Right ventricle myocardium superior (tissue), 1 donor: ENCODE measurements at regions not wholly inside any gene's neighbourhood (a gene's known extent, or its start where the extent isn't known, plus 50 kb on each side); places are given as distances from the start of the nearest gene placed in this dataset.
"Not testable (repeated sequence)": the region's sequence is repeated elsewhere in the genome, so short reads cannot be mapped to it uniquely, and the experiment has no call there.

Source experiments
- ATAC-seq: fragments of 200-7000 bp; cut with Tn5 transposase; one replicate; pipeline ENCODE4 v1.9.1; 2020; ENCODE audit warnings: mild to moderate bottlenecking; ENCODE audit not compliant: poor library complexity
- DNase-seq: peaks from one replicate; pipeline ENCODE4 v3.0.0-alpha.2; 2020
- intact Hi-C: fragments of 100-400 bp; cut with DNase I; formaldehyde crosslinking; loops from one replicate; pipeline ENCODE4 v1.11.2; 2022
- donor health status: DM: no; HTN: yes; CAD: no; lungs with severe emphysema.

GRCh38 chr6:9295644-9296043 lies 860.3 kb upstream of the SLC35B3 start:
- DNase-seq (no peak), ATAC-seq (no peak)
- intact Hi-C loops: no loop called here

GRCh38 chr6:9292975-9293374 lies 857.6 kb upstream of the SLC35B3 start:
- DNase-seq (no peak), ATAC-seq (no peak)
- intact Hi-C loops: no loop called here

- intact Hi-C loops, ATAC-seq: not testable (repeated sequence)
- peak; percentile 17 for DNase-seq
Observed at GRCh38 chr6:9290342-9290741, 855.0 kb upstream of the SLC35B3 start.

GRCh38 chr6:9272671-9273070 lies 837.3 kb upstream of the SLC35B3 start:
- ATAC-seq: no peak
- intact Hi-C loops: no loop called here

GRCh38 chr6:9266741-9267140 lies 831.4 kb upstream of the SLC35B3 start:
- no peak for DNase-seq
- ATAC-seq: no peak
- intact Hi-C loops: no loop called here

More at GRCh38 chr6:9272671-9273070, 837.3 kb upstream of the SLC35B3 start:
- no peak for DNase-seq

GRCh38 chr6:9257215-9257614 lies 821.9 kb upstream of the SLC35B3 start:
- intact Hi-C loops: no loop called here

GRCh38 chr6:9254251-9254650 lies 818.9 kb upstream of the SLC35B3 start:
- DNase-seq (no peak), ATAC-seq (no peak)
- intact Hi-C loops: loop anchor here (5.0 kb wide), 2 partner anchors 158 to 1173 kb away; no protein-coding TSS in a partner anchor

More at GRCh38 chr6:9257215-9257614, 821.9 kb upstream of the SLC35B3 start:
- DNase-seq (no peak), ATAC-seq (no peak)

- ATAC-seq (no peak), DNase-seq (no peak)
- intact Hi-C loops: loop anchor here (5.0 kb wide), 2 partner anchors 160 to 1175 kb away; no protein-coding TSS in a partner anchor
Observed at GRCh38 chr6:9252799-9253198, 817.5 kb upstream of the SLC35B3 start.

GRCh38 chr6:9250852-9251251 lies 815.5 kb upstream of the SLC35B3 start:
- ATAC-seq: peak; percentile 59
- no peak for DNase-seq
- intact Hi-C loops: loop anchor here (5.0 kb wide), 2 partner anchors 161 to 1176 kb away; no protein-coding TSS in a partner anchor

- intact Hi-C loops: no loop called here
- no peak for ATAC-seq
Observed at GRCh38 chr6:9248133-9248532, 812.8 kb upstream of the SLC35B3 start.

GRCh38 chr6:9240861-9241260 lies 805.5 kb upstream of the SLC35B3 start:
- intact Hi-C loops: no loop called here
- ATAC-seq: no peak
- DNase-seq: no peak

More at GRCh38 chr6:9248133-9248532, 812.8 kb upstream of the SLC35B3 start:
- no peak for DNase-seq

- no peak for DNase-seq
- ATAC-seq: no peak
- intact Hi-C loops: no loop called here
Observed at GRCh38 chr6:9236443-9236842, 801.1 kb upstream of the SLC35B3 start.

- intact Hi-C loops: no loop called here
- ATAC-seq (no peak), DNase-seq (no peak)
Observed at GRCh38 chr6:9233686-9234085, 798.3 kb upstream of the SLC35B3 start.

GRCh38 chr6:9233226-9233625 lies 797.9 kb upstream of the SLC35B3 start:
- DNase-seq: no peak
- ATAC-seq: no peak
- intact Hi-C loops: no loop called here

- intact Hi-C loops: no loop called here
- DNase-seq (no peak), ATAC-seq (no peak)
Observed at GRCh38 chr6:9225441-9225871, 790.1 kb upstream of the SLC35B3 start.

- ATAC-seq: no peak
- intact Hi-C loops: no loop called here
- DNase-seq: no peak
Observed at GRCh38 chr6:9224539-9224938, 789.2 kb upstream of the SLC35B3 start.

- ATAC-seq, DNase-seq, intact Hi-C loops: not testable (repeated sequence)
Observed at GRCh38 chr6:9213717-9214116, 778.4 kb upstream of the SLC35B3 start.

GRCh38 chr6:9208966-9209365 lies 773.6 kb upstream of the SLC35B3 start:
- intact Hi-C loops: no loop called here
- DNase-seq: no peak
- ATAC-seq: no peak

GRCh38 chr6:9205645-9206044 lies 770.3 kb upstream of the SLC35B3 start:
- DNase-seq: no peak
- ATAC-seq: no peak
- intact Hi-C loops: no loop called here

GRCh38 chr6:9204171-9204570 lies 768.8 kb upstream of the SLC35B3 start:
- intact Hi-C loops: no loop called here
- DNase-seq (no peak), ATAC-seq (no peak)

- intact Hi-C loops: no loop called here
- DNase-seq (no peak), ATAC-seq (no peak)
Observed at GRCh38 chr6:9200712-9201111, 765.4 kb upstream of the SLC35B3 start.
